HPDE6-E6E7 (cell line): ENCODE measurements at regions not wholly inside any gene's neighbourhood (a gene's known extent, or its start where the extent isn't known, plus 50 kb on each side); places are given as distances from the start of the nearest gene placed in this dataset.
A peak's percentile ranks its signal among the peaks of the same experiment; 100 is the strongest.

Experiments
- DNase-seq: peaks from one replicate; pipeline ENCODE4 v3.0.0; 2011; ENCODE audit warnings: missing footprints; ENCODE audit errors: extremely low spot score

DNA sequence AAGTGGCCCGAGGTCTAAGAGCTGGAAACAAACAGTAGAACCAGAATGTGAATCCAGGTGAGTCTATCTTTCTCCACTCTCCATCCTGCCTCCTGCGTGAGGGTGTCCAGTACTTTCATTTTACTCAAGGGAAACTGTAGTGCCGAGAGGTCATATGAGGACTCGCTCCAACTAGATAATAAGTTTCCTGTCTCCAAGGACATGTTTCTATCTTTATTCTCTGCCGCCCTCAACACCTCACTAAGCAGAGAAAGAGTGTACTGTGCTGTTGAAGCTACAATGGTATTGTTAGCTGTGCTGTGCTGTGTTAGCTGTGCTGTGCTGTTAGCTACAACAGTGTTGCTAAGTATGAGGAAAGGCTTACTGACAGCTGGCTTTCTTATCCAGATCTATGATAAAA, 137.9 kb upstream of the COL8A1 start:
- no peak for DNase-seq

- DNase-seq = peak; percentile 39
These were observed 138.9 kb upstream of the COL8A1 start for GRCh38 chr3:99499235-99500158.

- DNase-seq = no peak
These were observed 139.7 kb upstream of the COL8A1 start for GRCh38 chr3:99498550-99499234.

DNA sequence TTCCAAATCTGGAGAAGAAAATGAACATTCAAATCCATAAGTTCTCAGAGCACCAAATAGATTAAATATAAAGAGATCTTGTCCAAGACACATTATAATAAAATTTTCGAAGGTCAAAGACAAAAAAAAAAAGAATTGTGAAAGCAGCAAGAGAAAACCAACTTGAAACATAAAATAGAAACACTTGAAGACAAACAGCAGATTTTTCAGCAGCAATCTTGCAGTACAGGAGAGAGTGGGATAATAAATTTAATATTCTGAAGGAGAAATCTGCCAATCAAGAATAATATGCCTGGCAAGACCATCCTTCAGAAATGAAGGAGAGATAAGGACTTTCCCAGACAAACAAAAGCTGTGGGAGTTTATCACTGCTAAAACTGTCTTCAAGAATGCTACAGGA, 150.5 kb upstream of the COL8A1 start:
- DNase-seq = no peak

DNA sequence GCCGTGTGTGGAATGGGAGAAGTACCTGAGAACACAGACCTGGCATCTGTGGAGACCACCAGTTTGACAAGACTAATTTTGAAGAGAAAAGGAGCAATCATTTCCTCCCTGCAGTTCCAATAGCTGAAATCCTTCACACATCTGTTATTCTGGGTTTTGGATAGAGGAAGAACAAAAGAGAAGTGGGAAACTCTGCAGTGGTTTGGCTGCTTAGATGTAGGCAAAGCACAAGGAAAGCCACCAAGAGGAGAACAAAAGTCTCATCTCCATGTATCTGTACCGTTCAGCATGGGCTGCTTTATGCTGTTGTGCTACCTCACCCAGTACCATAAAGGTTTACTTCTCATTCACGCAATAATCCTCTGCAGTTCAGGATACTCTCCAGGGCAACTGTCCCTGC, 153.1 kb upstream of the COL8A1 start:
- DNase-seq = no peak

DNA sequence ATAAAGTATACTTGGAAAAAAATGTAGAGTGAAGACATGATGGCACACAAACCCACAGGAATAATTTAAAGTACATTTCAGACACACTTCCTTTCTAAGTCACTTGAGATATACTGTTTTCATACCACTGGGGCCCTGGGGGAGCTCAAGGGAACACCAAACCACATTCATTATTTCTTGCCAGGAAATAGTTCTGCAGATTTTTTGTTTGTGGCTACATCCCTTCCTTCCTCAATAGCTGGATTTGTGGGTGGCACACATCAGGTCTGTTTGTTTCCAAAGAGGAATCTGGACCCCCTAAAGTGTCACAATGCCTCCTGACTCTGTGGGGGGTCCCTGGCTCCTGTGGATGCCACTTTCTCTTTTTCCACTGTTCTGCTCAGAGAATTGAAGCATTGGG, 153.5 kb upstream of the COL8A1 start:
- DNase-seq = no peak

- DNase-seq = no peak
These were observed 154.6 kb upstream of the COL8A1 start for GRCh38 chr3:99483841-99484240.

DNA sequence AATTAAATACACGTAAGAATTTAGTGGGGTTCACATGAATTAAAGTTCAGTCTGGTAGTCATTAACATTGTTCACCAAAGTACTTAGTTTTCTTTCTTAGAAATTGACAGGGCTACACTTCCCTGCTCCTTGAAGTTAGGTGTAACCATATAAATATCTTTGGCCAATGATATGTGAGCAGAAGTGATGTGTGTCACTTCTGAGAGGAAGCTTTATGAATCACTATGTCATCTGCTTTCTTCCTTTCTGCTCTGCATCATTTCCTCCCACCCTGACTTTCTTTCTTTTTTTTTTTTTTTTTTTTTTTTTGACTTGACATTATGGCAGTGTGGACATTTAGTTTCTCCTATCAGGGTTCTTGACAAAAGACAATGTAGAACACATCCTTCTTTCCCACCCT, 156.2 kb upstream of the COL8A1 start:
- no peak for DNase-seq

DNA sequence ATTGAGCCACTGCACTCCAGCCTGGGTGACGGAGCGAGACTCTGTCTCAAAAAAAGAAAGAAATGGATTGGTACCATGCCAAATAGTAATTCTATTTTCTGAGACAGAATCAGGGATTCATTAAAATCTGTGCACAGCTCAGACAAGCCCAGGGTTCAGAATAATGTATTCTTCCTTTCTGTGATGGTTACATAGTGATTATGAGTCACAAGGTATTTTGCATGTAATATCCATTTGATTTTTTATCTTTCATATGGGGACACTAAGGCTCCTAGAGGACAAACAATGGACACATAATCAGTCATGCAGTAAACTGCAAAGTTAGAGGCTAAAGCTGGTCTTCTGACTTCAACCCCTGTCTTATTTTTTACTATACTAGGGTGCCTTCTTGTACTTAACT, 156.8 kb upstream of the COL8A1 start:
- DNase-seq = no peak

- no peak for DNase-seq
These were observed 158.6 kb upstream of the COL8A1 start for GRCh38 chr3:99479768-99480167.

GRCh38 chr3:99477650-99478049, 160.7 kb upstream of the COL8A1 start:
- DNase-seq = no peak

- DNase-seq = no peak
These were observed 163.2 kb upstream of the COL8A1 start for GRCh38 chr3:99475229-99475628.

- no peak for DNase-seq
These were observed 163.6 kb upstream of the COL8A1 start for GRCh38 chr3:99474776-99475175.

- no peak for DNase-seq
These were observed 165.1 kb upstream of the COL8A1 start for GRCh38 chr3:99473321-99473751.

- no peak for DNase-seq
These were observed 166.0 kb upstream of the COL8A1 start for GRCh38 chr3:99472385-99472784.

GRCh38 chr3:99471353-99472323, 166.8 kb upstream of the COL8A1 start:
- DNase-seq = no peak

DNA sequence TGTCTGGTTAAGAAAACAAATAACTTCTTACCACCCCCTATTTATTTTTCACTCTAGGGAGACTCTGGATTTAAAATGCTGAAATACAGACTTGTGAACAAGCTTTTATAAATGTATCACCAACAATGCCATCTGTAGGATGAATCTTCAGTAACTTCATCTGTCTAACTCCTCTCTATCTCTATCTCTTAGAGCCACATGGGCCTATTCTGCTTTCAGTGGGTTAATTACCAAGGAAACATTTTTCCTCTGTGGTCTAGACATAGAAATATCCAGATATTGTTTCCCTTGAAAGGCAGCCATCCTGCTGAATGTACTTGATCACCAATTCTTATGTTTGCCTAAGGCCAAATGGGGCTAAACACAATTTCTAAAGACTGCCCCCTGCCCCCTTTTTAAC, 167.6 kb upstream of the COL8A1 start:
- no peak for DNase-seq

DNA sequence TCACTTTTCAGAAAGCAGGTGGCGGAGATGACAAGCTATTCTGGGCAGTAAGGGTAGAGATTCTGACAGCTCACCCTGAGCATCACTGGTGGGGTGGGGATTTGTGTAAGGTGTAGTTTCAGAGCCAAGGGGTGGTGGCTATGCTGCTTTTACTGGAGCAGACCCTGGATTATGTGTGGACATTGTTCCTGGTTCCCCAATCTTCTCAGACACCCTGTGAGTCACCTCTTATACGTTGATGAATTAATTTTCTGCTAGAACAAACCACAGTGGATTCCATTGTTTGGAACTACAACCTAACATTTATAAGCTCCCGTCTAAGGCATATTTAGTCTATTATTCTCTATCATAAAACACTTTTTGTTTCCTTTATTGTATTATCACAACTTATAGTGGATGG, 169.5 kb upstream of the COL8A1 start:
- DNase-seq = no peak

DNA sequence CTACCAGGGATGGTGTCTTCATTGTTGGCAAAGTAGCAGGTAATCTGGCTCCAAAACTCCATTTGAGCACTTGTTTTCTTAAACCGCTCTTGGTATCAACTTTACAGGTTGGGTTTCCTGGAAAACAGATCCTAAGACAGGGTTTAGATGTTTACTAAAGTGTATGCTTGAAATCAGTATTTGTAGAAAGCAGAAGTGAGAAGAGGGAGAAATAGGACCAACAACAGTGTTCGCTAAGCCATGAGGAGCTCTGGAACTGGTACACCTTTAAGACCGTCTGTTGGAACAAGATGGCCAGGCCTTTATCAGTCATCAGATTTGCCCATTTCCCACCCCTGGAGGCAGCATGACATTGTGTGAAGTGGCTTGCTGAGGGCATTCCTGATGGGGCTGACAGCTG, 171.0 kb upstream of the COL8A1 start:
- DNase-seq = no peak

DNA sequence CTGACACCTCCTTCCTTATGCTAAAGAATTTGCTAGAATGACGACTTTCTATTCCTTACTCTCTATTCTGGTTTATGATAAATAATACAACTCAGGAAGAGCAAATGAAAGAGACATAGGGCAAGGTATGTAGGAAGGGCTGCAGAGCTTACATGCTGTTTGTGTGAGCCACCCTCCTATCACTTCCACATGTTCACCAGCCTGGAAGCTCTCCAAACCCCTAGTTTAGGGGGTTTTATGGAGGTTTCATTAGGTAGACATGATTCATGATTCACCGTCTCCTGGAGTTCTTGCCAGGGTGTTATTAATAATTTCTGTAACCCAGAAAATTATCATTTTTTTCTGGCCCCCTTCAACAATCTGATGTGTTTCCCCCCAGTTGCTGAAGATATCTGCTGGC, 172.1 kb upstream of the COL8A1 start:
- DNase-seq = no peak

GRCh38 chr3:99458013-99458412, 180.4 kb upstream of the COL8A1 start:
- no peak for DNase-seq

DNA sequence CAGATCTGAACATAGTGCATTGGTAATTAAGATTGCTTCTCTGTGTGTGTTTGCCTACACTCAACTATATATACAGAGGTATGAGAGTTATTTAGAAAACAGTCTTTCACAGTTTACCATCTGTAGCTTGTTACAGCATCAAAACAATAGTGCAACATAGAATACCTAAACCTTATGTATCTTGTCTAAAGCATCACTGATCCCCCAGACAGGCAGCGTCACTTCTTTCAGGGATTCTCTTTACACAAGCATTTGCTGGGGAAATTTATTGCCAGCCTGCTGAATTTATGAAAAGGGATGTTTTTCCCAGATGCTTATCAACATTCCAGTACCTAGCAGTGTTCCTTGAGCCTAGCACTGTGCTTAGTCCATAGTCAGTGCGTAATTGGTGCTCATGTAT, 195.8 kb upstream of the COL8A1 start:
- DNase-seq = no peak
